GM18867 (cell line): ENCODE measurements at regions not wholly inside any gene's neighbourhood (a gene's known extent, or its start where the extent isn't known, plus 50 kb on each side); places are given as distances from the start of the nearest gene placed in this dataset.

ENCODE experiments used
- ATAC-seq: cut with Tn5 transposase; IDR thresholded peaks from one replicate; pipeline ENCODE4 v1.9.1; 2021; ENCODE audit warnings: mild to moderate bottlenecking, moderate library complexity; ENCODE audit not compliant: unreplicated experiment

- no peak for ATAC-seq
These were observed 1322.2 kb downstream of the PCDH9 start for GRCh38 chr13:65907666-65908525.

DNA sequence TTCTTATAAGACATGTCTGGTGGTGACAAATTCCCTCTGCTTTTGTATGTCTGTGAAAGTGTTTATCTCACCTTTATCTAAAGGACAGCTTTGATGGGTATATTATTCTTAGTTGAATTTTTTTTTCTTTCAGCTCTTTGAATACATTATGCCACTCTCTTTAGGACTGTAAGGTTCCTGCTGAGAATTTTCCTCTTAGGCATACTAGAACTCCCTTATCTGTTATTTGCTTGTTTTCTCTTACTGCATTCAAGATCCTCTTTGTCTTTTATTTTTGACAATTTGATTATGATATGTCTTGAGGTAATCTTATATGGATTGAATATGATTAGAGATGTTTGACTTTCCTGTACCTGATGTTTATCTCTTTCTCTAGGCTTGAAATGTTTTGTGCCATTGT is 1328.4 kb downstream of the PCDH9 start:
- ATAC-seq: no peak

- ATAC-seq: no peak
These were observed 1336.1 kb downstream of the PCDH9 start for GRCh38 chr13:65894049-65894448.

GRCh38 chr13:65892859-65893258 is 1337.3 kb downstream of the PCDH9 start:
- no peak for ATAC-seq

- no peak for ATAC-seq
These were observed 1340.8 kb downstream of the PCDH9 start for GRCh38 chr13:65889368-65889767.

DNA sequence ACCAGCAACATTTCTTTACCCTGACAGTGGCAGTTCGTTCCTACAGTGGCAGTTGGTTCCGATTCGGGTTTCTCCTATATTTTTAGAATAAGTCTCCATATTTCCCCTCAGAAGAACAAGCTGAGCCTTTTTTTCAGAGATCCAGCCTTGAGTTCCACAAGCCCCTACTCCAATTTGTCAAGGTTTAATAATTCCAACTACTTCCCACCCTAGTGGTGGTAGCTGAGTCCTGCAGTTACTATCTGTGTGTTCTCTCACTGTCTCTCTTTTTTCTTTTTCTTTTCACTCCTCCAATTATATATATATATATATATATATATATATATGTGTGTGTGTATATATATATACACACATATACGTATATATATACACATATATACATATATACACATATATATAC is 1347.3 kb downstream of the PCDH9 start:
- no peak for ATAC-seq

GRCh38 chr13:65881561-65882155 is 1348.5 kb downstream of the PCDH9 start:
- no peak for ATAC-seq

DNA sequence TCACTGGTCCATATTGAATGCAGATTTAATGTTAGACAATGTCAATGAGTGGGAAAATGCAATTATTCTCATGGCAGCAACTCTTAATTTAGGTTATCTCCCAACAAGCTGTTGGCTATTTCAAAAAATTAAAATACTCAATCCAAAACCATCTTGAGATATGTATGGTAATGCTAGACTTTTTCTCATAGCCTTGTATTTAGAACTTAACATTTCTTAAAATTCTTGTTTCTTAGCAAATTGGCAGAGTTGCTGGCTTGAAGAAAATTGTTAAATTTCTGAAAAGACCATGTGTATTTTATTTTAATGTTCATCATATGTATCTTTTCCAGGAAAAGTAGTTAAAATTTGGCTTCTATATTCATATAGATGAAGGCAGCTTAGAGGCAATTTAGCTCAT is 1355.1 kb downstream of the PCDH9 start:
- ATAC-seq: no peak

DNA sequence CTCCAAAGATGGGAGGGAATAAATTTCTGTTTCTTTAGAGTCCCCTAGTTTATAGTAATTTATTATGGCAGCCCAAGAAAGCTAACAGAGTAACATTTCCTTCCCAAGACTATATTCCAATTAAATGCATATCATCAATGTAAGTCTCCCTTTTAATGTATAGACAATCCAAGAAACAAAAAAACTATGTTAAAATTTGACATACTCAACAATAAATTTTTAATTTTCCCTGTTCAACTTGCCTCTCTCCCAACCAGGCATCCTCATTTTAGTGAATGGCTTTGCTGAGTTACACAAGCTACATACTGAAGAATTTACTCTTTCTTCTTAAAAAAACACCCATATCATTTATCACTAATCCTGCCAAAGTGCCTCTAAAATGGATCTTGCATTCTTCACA is 1357.7 kb downstream of the PCDH9 start:
- ATAC-seq: no peak

DNA sequence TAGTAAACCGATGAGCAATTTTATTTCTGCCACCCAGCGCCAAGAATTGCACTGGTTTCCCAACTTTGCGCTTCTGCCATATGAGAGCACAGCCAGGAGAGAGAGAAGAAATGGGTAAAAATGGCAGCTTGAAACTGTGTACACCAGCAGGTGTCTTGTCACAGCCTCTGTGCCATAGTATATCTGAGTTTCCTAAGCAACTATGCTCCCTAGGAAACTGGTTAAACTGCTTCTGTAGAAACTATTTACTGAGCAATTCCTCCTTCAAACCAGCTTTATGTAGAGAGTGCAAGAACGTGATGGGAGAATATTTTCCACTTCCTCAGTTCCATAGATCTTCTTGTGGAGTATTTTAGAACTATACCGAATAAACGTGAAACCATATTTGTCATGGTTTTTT is 1361.3 kb downstream of the PCDH9 start:
- no peak for ATAC-seq

DNA sequence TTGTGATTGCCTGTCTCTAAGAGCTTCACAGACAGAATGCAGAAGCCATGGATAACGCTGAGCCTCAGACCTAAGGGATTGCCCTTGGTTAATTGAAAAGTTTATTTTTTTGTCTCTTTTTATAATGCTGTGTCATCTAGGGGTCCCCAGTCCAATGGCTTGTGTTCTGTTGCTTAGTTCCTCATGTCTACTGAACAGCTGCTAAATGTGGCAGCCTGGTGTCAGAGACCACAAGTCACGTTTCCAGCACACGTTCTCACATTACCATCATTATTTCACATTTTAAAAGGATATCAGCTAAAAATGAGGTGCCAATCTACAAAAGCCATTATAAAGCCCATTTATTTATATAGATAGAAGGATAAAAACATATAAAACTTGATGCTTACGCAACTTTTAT is 1362.0 kb downstream of the PCDH9 start:
- no peak for ATAC-seq

DNA sequence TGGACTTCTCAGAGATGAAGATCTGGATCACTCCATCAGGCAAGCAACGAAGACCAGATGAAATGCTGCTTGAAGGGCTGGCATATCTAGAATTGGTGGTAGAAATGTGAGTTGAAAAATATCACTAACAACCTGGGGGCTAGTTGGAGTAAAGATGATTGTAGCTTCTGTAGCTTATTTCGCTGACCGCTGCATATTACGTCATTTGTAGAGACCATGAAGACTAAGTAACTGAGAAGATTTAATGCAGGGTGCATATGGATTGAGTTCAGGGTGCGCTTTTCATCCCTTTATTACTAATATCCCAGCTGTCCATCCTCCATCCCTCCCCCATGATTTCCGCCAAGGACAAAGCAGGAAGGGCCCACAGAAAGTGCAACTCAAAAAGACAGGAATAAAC is 1364.0 kb downstream of the PCDH9 start:
- ATAC-seq: no peak

- ATAC-seq: no peak
These were observed 1364.9 kb downstream of the PCDH9 start for GRCh38 chr13:65865206-65865605.

- no peak for ATAC-seq
These were observed 1366.1 kb downstream of the PCDH9 start for GRCh38 chr13:65864039-65864438.

DNA sequence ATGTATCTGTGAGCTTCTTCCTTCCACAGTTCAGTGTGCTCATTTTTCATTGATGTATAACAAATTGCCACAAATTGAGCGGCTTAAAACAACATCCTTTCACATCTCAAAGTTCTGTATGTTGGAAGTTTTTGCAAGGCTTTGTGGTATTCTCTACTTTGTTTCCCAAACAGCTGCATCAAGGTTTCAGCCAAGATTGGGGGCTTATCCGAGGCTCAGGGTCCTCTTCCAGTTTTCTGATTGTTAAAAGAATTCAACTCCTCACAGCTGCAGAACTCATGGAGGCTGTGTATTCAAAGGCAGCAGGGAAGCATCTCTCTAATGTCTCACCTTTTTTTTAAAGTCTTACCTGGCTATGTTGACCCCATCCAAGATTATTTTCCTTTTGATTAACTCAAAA is 1369.8 kb downstream of the PCDH9 start:
- ATAC-seq: no peak

DNA sequence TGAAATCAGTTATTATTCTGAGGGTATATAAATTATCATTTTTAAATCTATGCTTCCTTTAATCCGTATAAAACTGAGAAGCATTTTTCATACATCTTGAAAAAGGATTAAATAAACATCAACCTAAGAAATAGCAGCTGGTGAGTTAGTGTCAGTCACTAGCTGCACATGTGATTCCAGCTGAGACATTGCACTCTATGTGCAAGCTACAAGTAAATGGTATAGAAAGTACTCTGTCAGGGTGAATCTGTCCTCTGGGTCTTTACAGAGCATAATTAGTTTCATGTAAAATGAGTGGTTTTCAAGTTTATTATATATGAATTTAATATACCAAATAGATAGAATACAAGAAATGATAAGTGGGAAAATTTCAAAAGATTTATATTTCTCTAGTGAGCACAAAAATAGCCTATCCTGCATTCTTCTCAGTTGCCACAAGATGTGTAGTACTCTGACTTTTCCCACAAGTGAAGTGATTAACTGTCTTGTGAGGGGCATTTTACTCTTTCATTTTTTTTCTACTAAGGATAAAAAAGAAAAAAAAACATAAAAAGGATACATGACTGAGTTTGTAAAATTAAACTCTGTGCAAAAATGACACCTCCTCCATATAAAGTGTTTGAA is 1372.1 kb downstream of the PCDH9 start:
- no peak for ATAC-seq

- no peak for ATAC-seq
These were observed 1373.7 kb downstream of the PCDH9 start for GRCh38 chr13:65856431-65856830.

DNA sequence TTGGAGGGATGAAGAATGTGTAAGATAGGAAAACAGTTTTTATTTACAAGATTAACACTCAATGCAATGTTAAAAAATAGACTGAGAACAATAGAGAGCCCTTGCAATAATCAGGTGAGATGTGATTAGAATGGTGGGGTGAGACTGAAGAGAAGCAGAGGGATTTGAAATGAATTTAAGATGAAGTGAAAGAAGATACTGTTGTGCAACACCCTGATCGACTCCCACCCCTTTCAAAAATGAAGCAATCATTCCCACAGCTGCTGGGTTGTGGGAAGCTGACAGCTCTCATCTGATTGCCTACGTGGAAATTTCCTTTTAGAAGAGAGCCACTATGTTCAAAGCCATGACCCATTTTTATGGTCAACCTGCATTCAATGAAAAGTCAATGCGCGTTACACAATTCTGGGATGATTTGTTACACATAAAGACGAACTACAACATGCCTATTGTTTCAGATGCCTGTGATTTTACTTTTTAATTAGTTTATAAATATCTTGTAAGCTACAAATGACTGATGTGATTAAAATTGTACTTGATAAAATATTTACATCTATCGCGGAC is 1374.8 kb downstream of the PCDH9 start:
- ATAC-seq: no peak

DNA sequence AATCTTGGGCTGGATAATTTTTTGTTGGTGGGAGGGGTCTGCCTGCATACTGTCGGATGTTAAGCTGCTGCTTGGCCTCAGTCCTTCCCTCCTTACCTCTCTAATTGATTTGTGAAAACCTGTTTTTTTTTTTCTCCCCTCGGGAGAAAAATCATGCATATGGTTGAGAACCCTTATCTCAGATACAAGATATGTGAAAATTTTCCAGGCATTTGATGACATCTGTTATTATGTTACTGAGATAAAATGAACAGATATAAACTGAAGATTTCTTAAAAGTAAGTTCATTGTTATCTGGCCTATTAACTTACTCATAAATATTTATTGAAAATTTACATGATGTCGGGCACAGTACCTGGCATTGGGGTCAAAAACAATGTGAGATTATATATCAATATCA is 1375.7 kb downstream of the PCDH9 start:
- ATAC-seq: no peak

GRCh38 chr13:65844266-65844841 is 1385.8 kb downstream of the PCDH9 start:
- no peak for ATAC-seq

GRCh38 chr13:65843314-65843731 is 1386.8 kb downstream of the PCDH9 start:
- no peak for ATAC-seq
